ENCODE measurements at regions not wholly inside any gene's neighbourhood (a gene's known extent, or its start where the extent isn't known, plus 50 kb on each side); places are given as distances from the start of the nearest gene placed in this dataset.

- no peak for DNase-seq
Measured at GRCh38 chr22:22825213-22825593, 62.4 kb upstream of the IGLL5 start.

GRCh38 chr22:22827187-22827939, 60.3 kb upstream of the IGLL5 start:
- no peak for DNase-seq

GRCh38 chr22:22830193-22830592, 57.4 kb upstream of the IGLL5 start:
- DNase-seq, result no peak

- DNase-seq, result no peak
Measured at GRCh38 chr22:22830957-22831688, 56.5 kb upstream of the IGLL5 start.

- no peak for DNase-seq
Measured at GRCh38 chr22:22833059-22833458, 54.6 kb upstream of the IGLL5 start.

- DNase-seq, result no peak
Measured at GRCh38 chr22:22833488-22833887, 54.1 kb upstream of the IGLL5 start.

- no peak for DNase-seq
Measured at GRCh38 chr22:22834204-22834603, 53.4 kb upstream of the IGLL5 start.

- DNase-seq, result no peak
Measured at GRCh38 chr22:22834783-22835182, 52.8 kb upstream of the IGLL5 start.

- no peak for DNase-seq
Measured at GRCh38 chr22:22835242-22835641, 52.4 kb upstream of the IGLL5 start.

- no peak for DNase-seq
Measured at GRCh38 chr22:22835771-22836291, 51.8 kb upstream of the IGLL5 start.

GRCh38 chr22:22836635-22837034, 51.0 kb upstream of the IGLL5 start:
- DNase-seq, result no peak

Data from NCI-H69 (cell line).